HepG2 (cell line): ENCODE measurements at regions not wholly inside any gene's neighbourhood (a gene's known extent, or its start where the extent isn't known, plus 50 kb on each side); places are given as distances from the start of the nearest gene placed in this dataset.

Experiments used
- BHLHE40 ChIP-seq: IDR thresholded peaks from 2 replicates; pipeline ENCODE4 v1.6.1; 2011; ENCODE audit warnings: low read length, improper control_type of control experiment
- DR1 ChIP-seq: sonication (generic); formaldehyde crosslinking; IDR thresholded peaks from 2 replicates; pipeline ENCODE4 v1.8.0; 2021; ENCODE audit warnings: mild to moderate bottlenecking, missing genetic modification reagents, inconsistent platforms
- FOSL2 ChIP-seq: sonication (generic); formaldehyde crosslinking; IDR thresholded peaks from 2 replicates; pipeline ENCODE4 v1.4.0; 2020; ENCODE audit warnings: missing genetic modification reagents
- GFI1 ChIP-seq: sonication (generic); formaldehyde crosslinking; IDR thresholded peaks from 2 replicates; pipeline ENCODE4 v1.5.0; 2020; ENCODE audit warnings: missing genetic modification reagents, mild to moderate bottlenecking, borderline replicate concordance
- HCFC1 ChIP-seq: fragments of 150-350 bp; IDR thresholded peaks from 2 replicates; pipeline ENCODE4 v1.6.1; 2014; ENCODE audit warnings: low read depth, low read length
- HNRNPH1 ChIP-seq: fragments of 200-400 bp; formaldehyde crosslinking; optimal IDR thresholded peaks from 2 replicates; pipeline ENCODE3; 2017; ENCODE audit warnings: mild to moderate bottlenecking, low read depth, low read length
- HOXA7 ChIP-seq: sonication (generic); formaldehyde crosslinking; IDR thresholded peaks from 2 replicates; pipeline ENCODE4 v1.8.1; 2022; ENCODE audit warnings: mild to moderate bottlenecking, missing genetic modification reagents, moderate library complexity
- KDM4B ChIP-seq: sonication (generic); formaldehyde crosslinking; IDR thresholded peaks from 2 replicates; pipeline ENCODE4 v1.4.0; 2020; ENCODE audit warnings: missing genetic modification reagents
- PITX1 ChIP-seq: sonication (generic); formaldehyde crosslinking; IDR thresholded peaks from 2 replicates; pipeline ENCODE4 v1.5.1; 2020; ENCODE audit warnings: mild to moderate bottlenecking, missing genetic modification reagents
- RBFOX2 ChIP-seq: fragments of 200-400 bp; formaldehyde crosslinking; IDR thresholded peaks from 2 replicates; pipeline ENCODE4 v1.6.1; 2017; ENCODE audit warnings: low read depth, mild to moderate bottlenecking, low read length
- RXRB ChIP-seq: IDR thresholded peaks from 2 replicates; pipeline ENCODE4 v1.6.1; 2016; ENCODE audit warnings: borderline replicate concordance, missing genetic modification reagents, missing compliant biosample characterization
- ZNF251 ChIP-seq: sonication (generic); formaldehyde crosslinking; IDR thresholded peaks from 2 replicates; pipeline ENCODE4 v1.9.0; 2021; ENCODE audit warnings: mild to moderate bottlenecking, missing genetic modification reagents
- ZNF570 ChIP-seq: sonication (generic); formaldehyde crosslinking; IDR thresholded peaks from 2 replicates; pipeline ENCODE4 v1.4.0; 2020; ENCODE audit warnings: mild to moderate bottlenecking, missing genetic modification reagents, borderline replicate concordance
- ZNF678 ChIP-seq: sonication (generic); formaldehyde crosslinking; IDR thresholded peaks from 2 replicates; pipeline ENCODE4 v1.4.0; 2020; ENCODE audit warnings: mild to moderate bottlenecking, missing genetic modification reagents
- ZNF737 ChIP-seq: sonication (generic); formaldehyde crosslinking; IDR thresholded peaks from 2 replicates; pipeline ENCODE4 v1.5.0; 2020; ENCODE audit warnings: missing genetic modification reagents, mild to moderate bottlenecking, borderline replicate concordance
- ZNF878 ChIP-seq: sonication (generic); formaldehyde crosslinking; IDR thresholded peaks from 2 replicates; pipeline ENCODE4 v1.8.1; 2023; ENCODE audit warnings: mild to moderate bottlenecking, missing genetic modification reagents, moderate library complexity
- ZSCAN31 ChIP-seq: sonication (generic); formaldehyde crosslinking; IDR thresholded peaks from 2 replicates; pipeline ENCODE4 v1.5.0; 2020; ENCODE audit warnings: low read depth, mild to moderate bottlenecking, missing genetic modification reagents
- TF ChIP-seq, protein P1 (sequence below): sonication (generic); formaldehyde crosslinking; IDR thresholded peaks from 2 replicates; pipeline ENCODE4 v1.5.0; 2020; ENCODE audit warnings: mild to moderate bottlenecking, missing genetic modification reagents
- TF ChIP-seq, protein P2 (sequence below): sonication (generic); formaldehyde crosslinking; IDR thresholded peaks from 2 replicates; pipeline ENCODE4 v1.4.0; 2020; ENCODE audit warnings: missing genetic modification reagents, borderline replicate concordance
- TF ChIP-seq, protein P3 (sequence below): sonication (generic); formaldehyde crosslinking; IDR thresholded peaks from 2 replicates; pipeline ENCODE4 v1.4.0; 2020; ENCODE audit warnings: missing genetic modification reagents
- TF ChIP-seq, protein P4 (sequence below): sonication (generic); formaldehyde crosslinking; conservative IDR thresholded peaks from 2 replicates; pipeline ENCODE4 v1.4.0; 2020; ENCODE audit warnings: missing genetic modification reagents
- TF ChIP-seq, protein P5 (sequence below): sonication (generic); formaldehyde crosslinking; IDR thresholded peaks from 2 replicates; pipeline ENCODE4 v1.5.1; 2020; ENCODE audit warnings: missing genetic modification reagents, mild to moderate bottlenecking, borderline replicate concordance

DNA sequence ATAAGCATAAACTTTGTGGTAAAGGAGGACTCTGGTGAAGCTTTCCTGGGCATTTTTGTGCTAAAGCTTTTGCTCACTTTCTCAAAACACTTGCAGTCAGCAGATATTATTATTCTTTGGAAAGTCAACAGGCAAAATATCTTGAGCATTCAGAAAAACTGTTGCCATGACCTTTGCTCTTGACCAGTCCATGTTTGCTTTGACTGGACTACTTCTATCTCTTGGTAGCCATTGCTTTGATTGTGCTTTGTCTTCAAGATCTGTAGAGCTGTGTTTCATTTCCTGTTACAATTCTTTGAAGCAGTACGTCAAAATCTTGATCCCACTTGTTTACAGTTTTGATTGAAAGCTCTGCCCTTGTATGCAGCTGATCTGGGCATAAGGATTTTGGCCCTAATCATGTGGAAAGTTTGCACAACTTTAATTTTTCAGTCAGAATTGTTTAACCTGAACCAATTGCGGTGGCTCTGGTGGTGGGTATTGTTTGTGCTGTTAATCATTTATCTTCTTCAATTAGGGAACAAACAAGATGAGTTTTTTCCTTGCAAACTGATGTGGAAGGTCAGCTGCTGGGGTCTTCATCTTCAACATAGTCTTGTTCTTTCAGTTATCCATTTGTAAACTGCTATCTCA, 121.5 kb upstream of the NUDT6 start (continued):
- TF ChIP-seq, protein P1, sequence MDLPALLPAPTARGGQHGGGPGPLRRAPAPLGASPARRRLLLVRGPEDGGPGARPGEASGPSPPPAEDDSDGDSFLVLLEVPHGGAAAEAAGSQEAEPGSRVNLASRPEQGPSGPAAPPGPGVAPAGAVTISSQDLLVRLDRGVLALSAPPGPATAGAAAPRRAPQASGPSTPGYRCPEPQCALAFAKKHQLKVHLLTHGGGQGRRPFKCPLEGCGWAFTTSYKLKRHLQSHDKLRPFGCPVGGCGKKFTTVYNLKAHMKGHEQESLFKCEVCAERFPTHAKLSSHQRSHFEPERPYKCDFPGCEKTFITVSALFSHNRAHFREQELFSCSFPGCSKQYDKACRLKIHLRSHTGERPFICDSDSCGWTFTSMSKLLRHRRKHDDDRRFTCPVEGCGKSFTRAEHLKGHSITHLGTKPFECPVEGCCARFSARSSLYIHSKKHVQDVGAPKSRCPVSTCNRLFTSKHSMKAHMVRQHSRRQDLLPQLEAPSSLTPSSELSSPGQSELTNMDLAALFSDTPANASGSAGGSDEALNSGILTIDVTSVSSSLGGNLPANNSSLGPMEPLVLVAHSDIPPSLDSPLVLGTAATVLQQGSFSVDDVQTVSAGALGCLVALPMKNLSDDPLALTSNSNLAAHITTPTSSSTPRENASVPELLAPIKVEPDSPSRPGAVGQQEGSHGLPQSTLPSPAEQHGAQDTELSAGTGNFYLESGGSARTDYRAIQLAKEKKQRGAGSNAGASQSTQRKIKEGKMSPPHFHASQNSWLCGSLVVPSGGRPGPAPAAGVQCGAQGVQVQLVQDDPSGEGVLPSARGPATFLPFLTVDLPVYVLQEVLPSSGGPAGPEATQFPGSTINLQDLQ (CRISPR knock-in tag) = no peak
- TF ChIP-seq BHLHE40 = no peak
- no peak for TF ChIP-seq ZNF737
- TF ChIP-seq ZSCAN31 = no peak
- TF ChIP-seq, protein P2, sequence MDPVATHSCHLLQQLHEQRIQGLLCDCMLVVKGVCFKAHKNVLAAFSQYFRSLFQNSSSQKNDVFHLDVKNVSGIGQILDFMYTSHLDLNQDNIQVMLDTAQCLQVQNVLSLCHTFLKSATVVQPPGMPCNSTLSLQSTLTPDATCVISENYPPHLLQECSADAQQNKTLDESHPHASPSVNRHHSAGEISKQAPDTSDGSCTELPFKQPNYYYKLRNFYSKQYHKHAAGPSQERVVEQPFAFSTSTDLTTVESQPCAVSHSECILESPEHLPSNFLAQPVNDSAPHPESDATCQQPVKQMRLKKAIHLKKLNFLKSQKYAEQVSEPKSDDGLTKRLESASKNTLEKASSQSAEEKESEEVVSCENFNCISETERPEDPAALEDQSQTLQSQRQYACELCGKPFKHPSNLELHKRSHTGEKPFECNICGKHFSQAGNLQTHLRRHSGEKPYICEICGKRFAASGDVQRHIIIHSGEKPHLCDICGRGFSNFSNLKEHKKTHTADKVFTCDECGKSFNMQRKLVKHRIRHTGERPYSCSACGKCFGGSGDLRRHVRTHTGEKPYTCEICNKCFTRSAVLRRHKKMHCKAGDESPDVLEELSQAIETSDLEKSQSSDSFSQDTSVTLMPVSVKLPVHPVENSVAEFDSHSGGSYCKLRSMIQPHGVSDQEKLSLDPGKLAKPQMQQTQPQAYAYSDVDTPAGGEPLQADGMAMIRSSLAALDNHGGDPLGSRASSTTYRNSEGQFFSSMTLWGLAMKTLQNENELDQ (CRISPR knock-in tag) = no peak
- no peak for TF ChIP-seq DR1 (CRISPR knock-in tag)
- TF ChIP-seq RXRB (CRISPR knock-in tag) = peak; percentile 8; the same call in 1 of the 2 replicates
- no peak for TF ChIP-seq ZNF570 (CRISPR knock-in tag)
- TF ChIP-seq, protein P3, sequence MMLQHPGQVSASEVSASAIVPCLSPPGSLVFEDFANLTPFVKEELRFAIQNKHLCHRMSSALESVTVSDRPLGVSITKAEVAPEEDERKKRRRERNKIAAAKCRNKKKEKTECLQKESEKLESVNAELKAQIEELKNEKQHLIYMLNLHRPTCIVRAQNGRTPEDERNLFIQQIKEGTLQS = no peak
- no peak for TF ChIP-seq HOXA7 (CRISPR knock-in tag)
- TF ChIP-seq, protein P4, sequence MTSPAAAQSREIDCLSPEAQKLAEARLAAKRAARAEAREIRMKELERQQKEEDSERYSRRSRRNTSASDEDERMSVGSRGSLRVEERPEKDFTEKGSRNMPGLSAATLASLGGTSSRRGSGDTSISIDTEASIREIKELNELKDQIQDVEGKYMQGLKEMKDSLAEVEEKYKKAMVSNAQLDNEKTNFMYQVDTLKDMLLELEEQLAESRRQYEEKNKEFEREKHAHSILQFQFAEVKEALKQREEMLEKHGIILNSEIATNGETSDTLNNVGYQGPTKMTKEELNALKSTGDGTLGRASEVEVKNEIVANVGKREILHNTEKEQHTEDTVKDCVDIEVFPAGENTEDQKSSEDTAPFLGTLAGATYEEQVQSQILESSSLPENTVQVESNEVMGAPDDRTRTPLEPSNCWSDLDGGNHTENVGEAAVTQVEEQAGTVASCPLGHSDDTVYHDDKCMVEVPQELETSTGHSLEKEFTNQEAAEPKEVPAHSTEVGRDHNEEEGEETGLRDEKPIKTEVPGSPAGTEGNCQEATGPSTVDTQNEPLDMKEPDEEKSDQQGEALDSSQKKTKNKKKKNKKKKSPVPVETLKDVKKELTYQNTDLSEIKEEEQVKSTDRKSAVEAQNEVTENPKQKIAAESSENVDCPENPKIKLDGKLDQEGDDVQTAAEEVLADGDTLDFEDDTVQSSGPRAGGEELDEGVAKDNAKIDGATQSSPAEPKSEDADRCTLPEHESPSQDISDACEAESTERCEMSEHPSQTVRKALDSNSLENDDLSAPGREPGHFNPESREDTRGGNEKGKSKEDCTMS (CRISPR knock-in tag) = no peak
- TF ChIP-seq, protein P5, sequence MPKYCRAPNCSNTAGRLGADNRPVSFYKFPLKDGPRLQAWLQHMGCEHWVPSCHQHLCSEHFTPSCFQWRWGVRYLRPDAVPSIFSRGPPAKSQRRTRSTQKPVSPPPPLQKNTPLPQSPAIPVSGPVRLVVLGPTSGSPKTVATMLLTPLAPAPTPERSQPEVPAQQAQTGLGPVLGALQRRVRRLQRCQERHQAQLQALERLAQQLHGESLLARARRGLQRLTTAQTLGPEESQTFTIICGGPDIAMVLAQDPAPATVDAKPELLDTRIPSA (CRISPR knock-in tag) = no peak
- no peak for TF ChIP-seq KDM4B
- peak; percentile 67 for TF ChIP-seq FOSL2
- no peak; the same call in 1 of the 2 replicates for TF ChIP-seq ZNF878 (CRISPR knock-in tag)
- no peak for TF ChIP-seq HNRNPH1
- TF ChIP-seq PITX1 (CRISPR knock-in tag) = no peak
- TF ChIP-seq ZNF678 (CRISPR knock-in tag) = no peak
- TF ChIP-seq GFI1 = peak; percentile 32; the same call in 1 of the 2 replicates
- TF ChIP-seq ZNF251 (CRISPR knock-in tag) = no peak
- no peak for TF ChIP-seq HCFC1
- no peak for TF ChIP-seq RBFOX2
